Activated T-cell treated with anti-CD3 and anti-CD28 coated beads for 1 hour (primary cell): ENCODE measurements at regions not wholly inside any gene's neighbourhood (a gene's known extent, or its start where the extent isn't known, plus 50 kb on each side); places are given as distances from the start of the nearest gene placed in this dataset.
"Not testable (repeated sequence)": the region's sequence is repeated elsewhere in the genome, so short reads cannot be mapped to it uniquely, and the experiment has no call there.

Experiments
- DNase-seq: peaks from one replicate; pipeline ENCODE4 v3.0.0-alpha.2; 2020; ENCODE audit warnings: low read depth

- DNase-seq: no peak
These were observed 148.2 kb upstream of the CLEC14A start for GRCh38 chr14:38404100-38404541.

- no peak for DNase-seq
These were observed 144.9 kb upstream of the CLEC14A start for GRCh38 chr14:38400751-38401150.

- no peak for DNase-seq
These were observed 143.8 kb upstream of the CLEC14A start for GRCh38 chr14:38399652-38400051.

- no peak for DNase-seq
These were observed 138.9 kb upstream of the CLEC14A start for GRCh38 chr14:38394767-38395166.

- no peak for DNase-seq
These were observed 138.2 kb upstream of the CLEC14A start for GRCh38 chr14:38394064-38394463.

GRCh38 chr14:38391334-38391733, 135.4 kb upstream of the CLEC14A start:
- DNase-seq: no peak

- no peak for DNase-seq
These were observed 133.8 kb upstream of the CLEC14A start for GRCh38 chr14:38389681-38390080.

- DNase-seq: no peak
These were observed 131.9 kb upstream of the CLEC14A start for GRCh38 chr14:38387821-38388220.

- no peak for DNase-seq
These were observed 129.9 kb upstream of the CLEC14A start for GRCh38 chr14:38385836-38386235.

GRCh38 chr14:38385343-38385742, 129.4 kb upstream of the CLEC14A start:
- no peak for DNase-seq

GRCh38 chr14:38384741-38385140, 128.8 kb upstream of the CLEC14A start:
- no peak for DNase-seq

- no peak for DNase-seq
These were observed 112.0 kb upstream of the CLEC14A start for GRCh38 chr14:38367922-38368321.

GRCh38 chr14:38366374-38366773, 110.5 kb upstream of the CLEC14A start:
- DNase-seq: no peak

- no peak for DNase-seq
These were observed 107.3 kb upstream of the CLEC14A start for GRCh38 chr14:38363217-38363616.

- no peak for DNase-seq
These were observed 101.7 kb upstream of the CLEC14A start for GRCh38 chr14:38357557-38357956.

GRCh38 chr14:38355473-38355872, 99.6 kb upstream of the CLEC14A start:
- not testable (repeated sequence) for DNase-seq

- no peak for DNase-seq
These were observed 94.2 kb upstream of the CLEC14A start for GRCh38 chr14:38350102-38350501.

GRCh38 chr14:38342803-38343202, 86.9 kb upstream of the CLEC14A start:
- no peak for DNase-seq

- DNase-seq: no peak
These were observed 83.8 kb upstream of the CLEC14A start for GRCh38 chr14:38339696-38340095.

GRCh38 chr14:38336298-38336697, 80.4 kb upstream of the CLEC14A start:
- DNase-seq: no peak

- no peak for DNase-seq
These were observed 74.4 kb upstream of the CLEC14A start for GRCh38 chr14:38330275-38330674.

GRCh38 chr14:38329246-38329645, 73.4 kb upstream of the CLEC14A start:
- DNase-seq: no peak

- no peak for DNase-seq
These were observed 61.0 kb upstream of the CLEC14A start for GRCh38 chr14:38316922-38317321.

GRCh38 chr14:38311655-38312054, 55.8 kb upstream of the CLEC14A start:
- DNase-seq: no peak

- DNase-seq: no peak
These were observed 54.6 kb upstream of the CLEC14A start for GRCh38 chr14:38310420-38310995.
